ENCODE measurements at regions not wholly inside any gene's neighbourhood (a gene's known extent, or its start where the extent isn't known, plus 50 kb on each side); places are given as distances from the start of the nearest gene placed in this dataset.

DNA sequence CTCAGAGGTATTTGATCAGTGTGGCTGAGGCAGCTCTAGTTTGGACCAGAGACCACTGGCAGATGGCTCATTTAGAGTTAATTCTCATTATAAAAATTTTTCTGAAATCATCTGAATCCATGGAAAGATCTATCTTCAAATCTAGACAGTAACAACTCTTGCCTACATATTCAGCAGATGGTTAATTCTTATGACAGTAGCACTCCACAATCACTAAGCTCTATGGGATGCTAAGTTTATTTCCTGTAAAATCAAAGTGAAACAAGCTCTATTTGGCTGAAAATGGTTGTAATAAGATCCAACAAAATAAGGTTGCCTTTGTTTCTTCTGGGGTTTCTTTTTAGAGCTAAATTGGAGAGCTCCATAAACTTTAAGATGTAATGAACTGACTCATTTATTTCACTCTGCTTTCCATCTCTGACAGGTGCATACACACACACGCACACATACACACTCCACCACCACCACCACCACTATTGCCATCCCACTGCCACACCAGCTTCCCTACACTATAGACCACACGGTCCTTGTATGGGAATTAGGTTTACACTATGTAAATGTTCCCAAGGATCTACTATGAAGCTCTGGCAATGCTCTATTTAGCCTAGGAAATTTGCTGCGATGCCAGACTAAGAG, 293.1 kb downstream of the RPAP3 start (continued):
- TF ChIP-seq, protein P1, sequence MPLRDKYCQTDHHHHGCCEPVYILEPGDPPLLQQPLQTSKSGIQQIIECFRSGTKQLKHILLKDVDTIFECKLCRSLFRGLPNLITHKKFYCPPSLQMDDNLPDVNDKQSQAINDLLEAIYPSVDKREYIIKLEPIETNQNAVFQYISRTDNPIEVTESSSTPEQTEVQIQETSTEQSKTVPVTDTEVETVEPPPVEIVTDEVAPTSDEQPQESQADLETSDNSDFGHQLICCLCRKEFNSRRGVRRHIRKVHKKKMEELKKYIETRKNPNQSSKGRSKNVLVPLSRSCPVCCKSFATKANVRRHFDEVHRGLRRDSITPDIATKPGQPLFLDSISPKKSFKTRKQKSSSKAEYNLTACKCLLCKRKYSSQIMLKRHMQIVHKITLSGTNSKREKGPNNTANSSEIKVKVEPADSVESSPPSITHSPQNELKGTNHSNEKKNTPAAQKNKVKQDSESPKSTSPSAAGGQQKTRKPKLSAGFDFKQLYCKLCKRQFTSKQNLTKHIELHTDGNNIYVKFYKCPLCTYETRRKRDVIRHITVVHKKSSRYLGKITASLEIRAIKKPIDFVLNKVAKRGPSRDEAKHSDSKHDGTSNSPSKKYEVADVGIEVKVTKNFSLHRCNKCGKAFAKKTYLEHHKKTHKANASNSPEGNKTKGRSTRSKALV (CRISPR knock-in tag; IDR thresholded peaks at IDR 0.05), result no peak
- TF ChIP-seq, protein P2, sequence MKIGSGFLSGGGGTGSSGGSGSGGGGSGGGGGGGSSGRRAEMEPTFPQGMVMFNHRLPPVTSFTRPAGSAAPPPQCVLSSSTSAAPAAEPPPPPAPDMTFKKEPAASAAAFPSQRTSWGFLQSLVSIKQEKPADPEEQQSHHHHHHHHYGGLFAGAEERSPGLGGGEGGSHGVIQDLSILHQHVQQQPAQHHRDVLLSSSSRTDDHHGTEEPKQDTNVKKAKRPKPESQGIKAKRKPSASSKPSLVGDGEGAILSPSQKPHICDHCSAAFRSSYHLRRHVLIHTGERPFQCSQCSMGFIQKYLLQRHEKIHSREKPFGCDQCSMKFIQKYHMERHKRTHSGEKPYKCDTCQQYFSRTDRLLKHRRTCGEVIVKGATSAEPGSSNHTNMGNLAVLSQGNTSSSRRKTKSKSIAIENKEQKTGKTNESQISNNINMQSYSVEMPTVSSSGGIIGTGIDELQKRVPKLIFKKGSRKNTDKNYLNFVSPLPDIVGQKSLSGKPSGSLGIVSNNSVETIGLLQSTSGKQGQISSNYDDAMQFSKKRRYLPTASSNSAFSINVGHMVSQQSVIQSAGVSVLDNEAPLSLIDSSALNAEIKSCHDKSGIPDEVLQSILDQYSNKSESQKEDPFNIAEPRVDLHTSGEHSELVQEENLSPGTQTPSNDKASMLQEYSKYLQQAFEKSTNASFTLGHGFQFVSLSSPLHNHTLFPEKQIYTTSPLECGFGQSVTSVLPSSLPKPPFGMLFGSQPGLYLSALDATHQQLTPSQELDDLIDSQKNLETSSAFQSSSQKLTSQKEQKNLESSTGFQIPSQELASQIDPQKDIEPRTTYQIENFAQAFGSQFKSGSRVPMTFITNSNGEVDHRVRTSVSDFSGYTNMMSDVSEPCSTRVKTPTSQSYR (CRISPR knock-in tag; IDR thresholded peaks at IDR 0.05; ENCODE audit: borderline replicate concordance), result no peak
- TF ChIP-seq, protein P3, sequence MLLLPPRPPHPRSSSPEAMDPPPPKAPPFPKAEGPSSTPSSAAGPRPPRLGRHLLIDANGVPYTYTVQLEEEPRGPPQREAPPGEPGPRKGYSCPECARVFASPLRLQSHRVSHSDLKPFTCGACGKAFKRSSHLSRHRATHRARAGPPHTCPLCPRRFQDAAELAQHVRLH (CRISPR knock-in tag; IDR thresholded peaks at IDR 0.05; ENCODE audit: borderline replicate concordance, low read depth), result no peak
- TF ChIP-seq ARNT2 (CRISPR knock-in tag; IDR thresholded peaks at IDR 0.05; ENCODE audit: low read depth), result no peak
- TF ChIP-seq, protein P4, sequence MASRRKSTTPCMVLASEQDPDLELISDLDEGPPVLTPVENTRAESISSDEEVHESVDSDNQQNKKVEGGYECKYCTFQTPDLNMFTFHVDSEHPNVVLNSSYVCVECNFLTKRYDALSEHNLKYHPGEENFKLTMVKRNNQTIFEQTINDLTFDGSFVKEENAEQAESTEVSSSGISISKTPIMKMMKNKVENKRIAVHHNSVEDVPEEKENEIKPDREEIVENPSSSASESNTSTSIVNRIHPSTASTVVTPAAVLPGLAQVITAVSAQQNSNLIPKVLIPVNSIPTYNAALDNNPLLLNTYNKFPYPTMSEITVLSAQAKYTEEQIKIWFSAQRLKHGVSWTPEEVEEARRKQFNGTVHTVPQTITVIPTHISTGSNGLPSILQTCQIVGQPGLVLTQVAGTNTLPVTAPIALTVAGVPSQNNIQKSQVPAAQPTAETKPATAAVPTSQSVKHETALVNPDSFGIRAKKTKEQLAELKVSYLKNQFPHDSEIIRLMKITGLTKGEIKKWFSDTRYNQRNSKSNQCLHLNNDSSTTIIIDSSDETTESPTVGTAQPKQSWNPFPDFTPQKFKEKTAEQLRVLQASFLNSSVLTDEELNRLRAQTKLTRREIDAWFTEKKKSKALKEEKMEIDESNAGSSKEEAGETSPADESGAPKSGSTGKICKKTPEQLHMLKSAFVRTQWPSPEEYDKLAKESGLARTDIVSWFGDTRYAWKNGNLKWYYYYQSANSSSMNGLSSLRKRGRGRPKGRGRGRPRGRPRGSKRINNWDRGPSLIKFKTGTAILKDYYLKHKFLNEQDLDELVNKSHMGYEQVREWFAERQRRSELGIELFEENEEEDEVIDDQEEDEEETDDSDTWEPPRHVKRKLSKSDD (CRISPR knock-in tag; IDR thresholded peaks at IDR 0.05; ENCODE audit: low read depth), result no peak
- TF ChIP-seq AHR (CRISPR knock-in tag; IDR thresholded peaks at IDR 0.05), result no peak
- TF ChIP-seq ARID2 (CRISPR knock-in tag; IDR thresholded peaks at IDR 0.05; ENCODE audit: borderline replicate concordance), result no peak
- TF ChIP-seq ZNF232 (CRISPR knock-in tag; IDR thresholded peaks at IDR 0.05; ENCODE audit: borderline replicate concordance), result no peak
- TF ChIP-seq, protein P5, sequence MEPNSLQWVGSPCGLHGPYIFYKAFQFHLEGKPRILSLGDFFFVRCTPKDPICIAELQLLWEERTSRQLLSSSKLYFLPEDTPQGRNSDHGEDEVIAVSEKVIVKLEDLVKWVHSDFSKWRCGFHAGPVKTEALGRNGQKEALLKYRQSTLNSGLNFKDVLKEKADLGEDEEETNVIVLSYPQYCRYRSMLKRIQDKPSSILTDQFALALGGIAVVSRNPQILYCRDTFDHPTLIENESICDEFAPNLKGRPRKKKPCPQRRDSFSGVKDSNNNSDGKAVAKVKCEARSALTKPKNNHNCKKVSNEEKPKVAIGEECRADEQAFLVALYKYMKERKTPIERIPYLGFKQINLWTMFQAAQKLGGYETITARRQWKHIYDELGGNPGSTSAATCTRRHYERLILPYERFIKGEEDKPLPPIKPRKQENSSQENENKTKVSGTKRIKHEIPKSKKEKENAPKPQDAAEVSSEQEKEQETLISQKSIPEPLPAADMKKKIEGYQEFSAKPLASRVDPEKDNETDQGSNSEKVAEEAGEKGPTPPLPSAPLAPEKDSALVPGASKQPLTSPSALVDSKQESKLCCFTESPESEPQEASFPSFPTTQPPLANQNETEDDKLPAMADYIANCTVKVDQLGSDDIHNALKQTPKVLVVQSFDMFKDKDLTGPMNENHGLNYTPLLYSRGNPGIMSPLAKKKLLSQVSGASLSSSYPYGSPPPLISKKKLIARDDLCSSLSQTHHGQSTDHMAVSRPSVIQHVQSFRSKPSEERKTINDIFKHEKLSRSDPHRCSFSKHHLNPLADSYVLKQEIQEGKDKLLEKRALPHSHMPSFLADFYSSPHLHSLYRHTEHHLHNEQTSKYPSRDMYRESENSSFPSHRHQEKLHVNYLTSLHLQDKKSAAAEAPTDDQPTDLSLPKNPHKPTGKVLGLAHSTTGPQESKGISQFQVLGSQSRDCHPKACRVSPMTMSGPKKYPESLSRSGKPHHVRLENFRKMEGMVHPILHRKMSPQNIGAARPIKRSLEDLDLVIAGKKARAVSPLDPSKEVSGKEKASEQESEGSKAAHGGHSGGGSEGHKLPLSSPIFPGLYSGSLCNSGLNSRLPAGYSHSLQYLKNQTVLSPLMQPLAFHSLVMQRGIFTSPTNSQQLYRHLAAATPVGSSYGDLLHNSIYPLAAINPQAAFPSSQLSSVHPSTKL (CRISPR knock-in tag; IDR thresholded peaks at IDR 0.05), result no peak
- TF ChIP-seq ZNF850 (CRISPR knock-in tag; conservative IDR thresholded peaks at IDR 0.05), result no peak

All from HepG2 (cell line).